H7 (cell line): ENCODE measurements at regions not wholly inside any gene's neighbourhood (a gene's known extent, or its start where the extent isn't known, plus 50 kb on each side); places are given as distances from the start of the nearest gene placed in this dataset.

ENCODE experiments used
- DNase-seq: peaks from one replicate; pipeline ENCODE4 v3.0.0; 2012
- H3K27me3 ChIP-seq: 2 replicates; pipeline ENCODE4 v1.6.0; 2011; ENCODE audit warnings: mild to moderate bottlenecking, low read length; ENCODE audit not compliant: control insufficient read depth, insufficient read depth
- H3K36me3 ChIP-seq: replicated peaks from 2 replicates; pipeline ENCODE4 v1.5.1; 2011; ENCODE audit warnings: low read length; ENCODE audit not compliant: control insufficient read depth, insufficient read depth
- H3K4me3 ChIP-seq: 2 replicates; pipeline ENCODE4 v1.5.1; 2011; ENCODE audit warnings: low read depth, mild to moderate bottlenecking, control low read depth, low read length, moderate library complexity; ENCODE audit not compliant: insufficient read depth

GRCh38 chr1:163834778-163835177 lies 513.0 kb downstream of the NUF2 start:
- Histone ChIP-seq H3K4me3 (no peak overlapping the region), H3K36me3 (no peaks in the 10 kb centered on the region), H3K27me3 (no peaks in the 10 kb centered on the region)
- DNase-seq = no peak

DNA sequence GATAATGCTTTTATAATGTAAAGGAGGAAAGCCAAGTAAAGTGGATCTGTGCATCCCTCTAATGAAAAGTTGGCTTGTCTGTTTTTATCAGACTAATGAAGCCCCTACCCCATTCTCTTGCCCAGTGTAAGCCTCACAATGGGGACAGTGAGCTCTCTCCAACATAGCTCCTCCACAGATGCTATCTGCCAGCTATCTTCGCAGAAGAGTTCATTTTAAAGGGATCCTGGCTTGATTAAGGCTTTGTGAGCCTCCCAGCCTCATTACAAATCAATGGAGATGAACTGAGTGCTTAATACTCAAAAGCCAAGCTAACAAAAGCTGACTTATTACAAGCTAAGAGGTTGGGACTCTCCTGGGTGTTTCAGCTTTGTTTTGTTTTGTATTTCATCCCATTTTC lies 514.7 kb downstream of the NUF2 start:
- H3K36me3 ChIP-seq = no peaks in the 10 kb centered on the region
- H3K27me3 ChIP-seq = no peaks in the 10 kb centered on the region
- DNase-seq = no peak
- H3K4me3 ChIP-seq = no peak overlapping the region

GRCh38 chr1:163837206-163837605 lies 515.5 kb downstream of the NUF2 start:
- DNase-seq = no peak
- H3K36me3 ChIP-seq = no peaks in the 10 kb centered on the region
- H3K27me3 ChIP-seq = no peaks in the 10 kb centered on the region
- no peak overlapping the region for H3K4me3 ChIP-seq

DNA sequence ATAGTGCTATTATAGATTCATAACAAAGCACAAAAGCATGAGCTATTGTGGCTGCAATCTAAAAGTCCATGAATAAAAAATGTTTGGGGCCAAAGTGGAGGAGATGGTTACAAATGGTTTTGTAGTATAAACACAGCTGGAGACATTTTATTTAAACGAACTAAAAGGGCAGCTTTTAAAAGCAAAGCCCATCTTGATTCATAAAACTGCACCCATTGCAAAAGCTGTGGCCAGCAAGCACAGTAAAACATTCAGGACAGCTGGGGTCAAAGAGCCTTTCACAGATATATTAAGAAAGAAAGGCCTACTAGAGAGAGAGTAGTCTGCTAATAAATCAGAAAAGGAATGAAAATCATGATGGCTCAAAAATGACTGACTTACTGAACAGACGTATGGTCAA lies 520.8 kb downstream of the NUF2 start:
- no peaks in the 10 kb centered on the region for H3K27me3 ChIP-seq
- DNase-seq = no peak
- no peaks in the 10 kb centered on the region for H3K36me3 ChIP-seq
- no peak overlapping the region for H3K4me3 ChIP-seq

GRCh38 chr1:163844459-163844858 lies 522.7 kb downstream of the NUF2 start:
- H3K4me3 ChIP-seq = no peak overlapping the region
- no peaks in the 10 kb centered on the region for H3K36me3 ChIP-seq
- H3K27me3 ChIP-seq = no peaks in the 10 kb centered on the region
- DNase-seq = no peak

DNA sequence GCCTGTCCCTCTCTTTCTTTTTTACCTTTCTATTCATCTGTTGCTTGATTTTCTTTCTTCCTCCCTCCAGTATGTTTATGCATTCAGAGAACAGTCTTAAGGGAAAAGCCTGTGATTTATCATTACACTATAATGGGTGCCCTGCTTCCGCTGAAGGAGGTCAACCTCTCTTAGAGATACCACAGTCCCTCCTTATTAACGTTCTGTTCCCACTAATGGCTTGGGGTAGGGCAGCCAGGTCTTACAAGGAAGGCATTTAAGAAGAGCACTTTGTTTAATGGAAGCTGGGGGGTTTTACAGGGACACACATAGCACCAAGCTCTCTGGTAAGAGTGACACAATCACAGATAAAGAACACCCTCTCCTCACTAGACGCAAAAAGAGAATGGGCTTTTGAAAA lies 523.5 kb downstream of the NUF2 start:
- H3K4me3 ChIP-seq = no peak overlapping the region
- H3K27me3 ChIP-seq = no peaks in the 10 kb centered on the region
- DNase-seq = no peak
- no peaks in the 10 kb centered on the region for H3K36me3 ChIP-seq

- Histone ChIP-seq H3K36me3 (no peaks in the 10 kb centered on the region), H3K4me3 (no peak overlapping the region), H3K27me3 (no peaks in the 10 kb centered on the region)
- DNase-seq = no peak
These were observed 542.0 kb downstream of the NUF2 start for GRCh38 chr1:163863731-163864130.

- DNase-seq = no peak
- Histone ChIP-seq H3K4me3 (no peak overlapping the region), H3K36me3 (no peaks in the 10 kb centered on the region), H3K27me3 (no peaks in the 10 kb centered on the region)
These were observed 542.5 kb downstream of the NUF2 start for GRCh38 chr1:163864207-163864606.

- DNase-seq = no peak
- Histone ChIP-seq H3K4me3 (no peak overlapping the region), H3K27me3 (no peaks in the 10 kb centered on the region), H3K36me3 (no peaks in the 10 kb centered on the region)
These were observed 544.8 kb downstream of the NUF2 start for GRCh38 chr1:163866564-163866963.

GRCh38 chr1:163870666-163871065 lies 548.9 kb downstream of the NUF2 start:
- no peak for DNase-seq
- H3K4me3 ChIP-seq = no peak overlapping the region

DNA sequence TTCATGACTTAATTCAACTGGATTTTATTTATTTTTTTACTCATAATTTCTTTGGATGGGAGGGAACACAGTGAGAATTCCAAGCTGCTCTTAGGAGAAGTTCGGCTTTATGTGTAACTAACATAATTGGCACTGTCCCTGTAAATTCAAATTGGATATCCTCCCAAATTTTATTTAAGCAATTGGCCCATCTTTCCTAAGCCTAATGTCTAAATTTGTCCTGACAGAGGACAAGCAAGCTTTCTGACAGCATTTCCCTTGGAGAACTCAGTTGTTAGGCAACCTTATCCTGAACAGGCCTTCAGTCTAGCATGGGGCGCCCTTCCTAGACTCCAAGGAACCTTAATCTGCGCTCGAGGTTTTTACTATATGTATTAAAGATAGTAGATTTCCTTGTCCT lies 550.3 kb downstream of the NUF2 start:
- no peak for DNase-seq
- no peaks in the 10 kb centered on the region for H3K36me3 ChIP-seq
- no peaks in the 10 kb centered on the region for H3K27me3 ChIP-seq
- no peak overlapping the region for H3K4me3 ChIP-seq

More at GRCh38 chr1:163870666-163871065, 548.9 kb downstream of the NUF2 start:
- Histone ChIP-seq H3K36me3 (no peaks in the 10 kb centered on the region), H3K27me3 (no peaks in the 10 kb centered on the region)

- Histone ChIP-seq H3K36me3 (no peaks in the 10 kb centered on the region), H3K27me3 (no peaks in the 10 kb centered on the region), H3K4me3 (no peak overlapping the region)
- peak; percentile 6 for DNase-seq
These were observed 552.3 kb downstream of the NUF2 start for GRCh38 chr1:163874070-163874469.

DNA sequence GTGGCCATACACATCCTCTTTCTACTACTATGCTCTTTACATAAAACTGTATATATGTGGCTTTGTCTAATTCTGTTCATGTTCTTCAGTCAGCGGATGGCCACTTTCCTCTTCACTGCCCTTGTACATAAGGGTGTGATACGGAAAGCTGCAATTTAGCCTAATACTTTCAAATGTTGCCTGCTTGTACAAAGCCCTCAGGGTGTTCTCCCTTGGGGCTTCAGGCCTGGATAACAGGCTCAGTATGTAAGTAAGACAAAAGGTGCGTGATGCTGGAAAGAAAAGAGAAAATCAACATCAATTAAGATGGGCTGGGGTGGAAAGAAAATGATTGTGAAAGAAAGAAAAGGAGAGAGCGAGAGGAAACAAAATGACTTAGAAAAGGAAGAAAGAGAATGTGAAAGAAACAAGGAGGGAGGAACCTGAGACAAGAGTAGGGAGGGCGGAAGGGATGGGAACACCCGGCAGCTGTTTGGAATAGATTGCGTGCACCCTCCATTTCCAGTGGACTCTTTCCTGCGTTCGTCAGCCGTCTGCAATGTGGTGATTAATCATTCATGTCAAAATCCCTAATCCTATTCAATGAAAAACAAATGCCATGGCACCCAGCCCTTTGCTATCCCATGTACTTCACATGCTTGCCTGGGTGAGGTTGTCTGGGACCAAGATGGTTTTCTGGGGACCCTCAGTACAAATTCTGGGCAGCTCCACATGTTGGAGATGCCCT lies 553.6 kb downstream of the NUF2 start:
- Histone ChIP-seq H3K27me3 (no peaks in the 10 kb centered on the region), H3K36me3 (no peaks in the 10 kb centered on the region), H3K4me3 (no peak overlapping the region)
- DNase-seq = no peak

DNA sequence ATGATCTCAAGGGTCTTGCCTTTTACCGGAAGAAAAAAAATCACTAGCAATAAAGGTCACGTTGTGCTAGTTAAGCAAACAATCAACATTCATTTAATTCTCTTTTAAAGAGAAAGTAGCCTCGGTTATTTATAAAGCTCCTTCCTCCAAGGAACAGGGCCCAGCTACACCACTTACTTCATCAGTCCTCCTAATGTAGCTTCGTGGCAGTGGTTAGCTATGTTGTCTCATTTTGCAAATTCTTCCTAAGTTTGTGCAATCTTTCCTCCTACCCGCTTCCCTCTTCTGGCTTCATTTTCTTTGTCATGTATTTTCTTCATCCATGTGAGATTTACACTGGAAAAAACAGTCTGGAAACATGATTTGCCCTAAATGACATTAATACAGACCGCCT lies 554.2 kb downstream of the NUF2 start:
- Histone ChIP-seq H3K4me3 (no peak overlapping the region), H3K36me3 (no peaks in the 10 kb centered on the region), H3K27me3 (no peaks in the 10 kb centered on the region)
- no peak for DNase-seq

DNA sequence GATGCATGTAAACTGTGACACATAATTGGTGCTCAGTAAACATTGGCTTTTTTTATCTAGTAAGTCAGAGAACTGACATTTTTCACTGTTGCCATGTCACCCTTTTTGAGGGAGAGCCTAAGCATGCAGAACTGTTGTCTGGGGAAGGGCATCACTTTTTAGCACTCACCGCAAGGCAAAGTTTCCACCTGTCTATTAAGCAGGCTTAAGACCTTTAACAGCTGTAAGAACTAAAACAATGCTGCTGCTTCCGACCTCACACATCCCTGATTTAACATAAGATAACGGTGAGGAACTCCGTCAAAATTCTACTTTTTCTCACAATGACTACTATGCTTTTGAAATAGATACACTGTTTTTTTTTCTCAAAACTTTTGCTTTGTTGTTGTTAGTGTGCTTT lies 554.8 kb downstream of the NUF2 start:
- no peaks in the 10 kb centered on the region for H3K36me3 ChIP-seq
- DNase-seq = no peak
- no peaks in the 10 kb centered on the region for H3K27me3 ChIP-seq
- no peak overlapping the region for H3K4me3 ChIP-seq

DNA sequence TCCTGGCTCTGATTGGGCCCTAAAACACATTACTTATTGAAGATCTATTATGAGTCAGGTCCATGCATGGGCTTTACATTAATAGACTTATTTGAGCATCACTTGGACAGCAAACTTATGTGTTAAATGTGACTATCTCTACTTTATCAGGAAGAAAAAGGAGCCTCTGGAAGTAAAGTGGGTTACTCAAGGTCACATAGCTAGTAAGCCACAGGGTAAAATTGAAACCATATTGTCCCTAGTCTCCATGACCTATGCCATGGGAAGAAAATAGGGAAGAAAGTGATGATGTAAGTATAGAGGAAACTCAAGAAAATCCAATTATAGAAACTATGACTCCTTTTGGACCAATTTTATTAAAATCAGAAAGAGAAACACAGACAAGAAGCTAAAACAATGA lies 555.3 kb downstream of the NUF2 start:
- no peaks in the 10 kb centered on the region for H3K27me3 ChIP-seq
- no peak for DNase-seq

More for the DNA sequence above, 555.3 kb downstream of the NUF2 start:
- Histone ChIP-seq H3K4me3 (no peak overlapping the region), H3K36me3 (no peaks in the 10 kb centered on the region)
